H9 (cell line): ENCODE measurements at regions not wholly inside any gene's neighbourhood (a gene's known extent, or its start where the extent isn't known, plus 50 kb on each side); places are given as distances from the start of the nearest gene placed in this dataset.
A peak's percentile ranks its signal among the peaks of the same experiment; 100 is the strongest.

Experiments
- DNase-seq: peaks from one replicate; pipeline ENCODE4 v3.0.0-alpha.2; 2017
- H2AFZ ChIP-seq: one replicate; pipeline ENCODE4 v1.6.1; 2013; ENCODE audit warnings: mild to moderate bottlenecking, low read length, control low read depth, moderate library complexity
- H2AK5ac ChIP-seq: 2 replicates; pipeline ENCODE4 v1.6.1; 2013; ENCODE audit warnings: low read length, control low read depth, mixed read lengths; ENCODE audit not compliant: insufficient read length
- H2BK120ac ChIP-seq: one replicate; pipeline ENCODE4 v1.6.1; 2013; ENCODE audit warnings: low read depth, mild to moderate bottlenecking, low read length, control low read depth, inconsistent platforms; ENCODE audit not compliant: poor library complexity, severe bottlenecking
- H2BK12ac ChIP-seq: 2 replicates; pipeline ENCODE4 v1.6.1; 2013; ENCODE audit warnings: low read length, control low read depth, mixed read lengths, low read depth; ENCODE audit not compliant: insufficient read length
- H2BK15ac ChIP-seq: 2 replicates; pipeline ENCODE4 v1.6.1; 2013; ENCODE audit warnings: low read depth, low read length, control low read depth
- H2BK20ac ChIP-seq: one replicate; pipeline ENCODE4 v1.6.1; 2013; ENCODE audit warnings: low read depth, mild to moderate bottlenecking, low read length, control low read depth, inconsistent platforms; ENCODE audit not compliant: poor library complexity, severe bottlenecking
- H2BK5ac ChIP-seq: 2 replicates; pipeline ENCODE4 v1.6.1; 2013; ENCODE audit warnings: low read length, control low read depth, mixed read lengths; ENCODE audit not compliant: insufficient read length
- H3K14ac ChIP-seq: 2 replicates; pipeline ENCODE4 v1.6.1; 2013; ENCODE audit warnings: low read length, control low read depth; ENCODE audit not compliant: insufficient read depth
- H3K18ac ChIP-seq: 2 replicates; pipeline ENCODE4 v1.6.1; 2013; ENCODE audit warnings: low read depth, mild to moderate bottlenecking, mixed read lengths, low read length, control low read depth; ENCODE audit not compliant: insufficient read length
- H3K23ac ChIP-seq: 2 replicates; pipeline ENCODE4 v1.6.1; 2013; ENCODE audit warnings: low read length, control low read depth, mixed read lengths, low read depth; ENCODE audit not compliant: insufficient read length
- H3K23me2 ChIP-seq: 2 replicates; pipeline ENCODE4 v1.6.1; 2013; ENCODE audit warnings: low read depth, mild to moderate bottlenecking, mixed read lengths, low read length, control low read depth; ENCODE audit not compliant: insufficient read length, poor library complexity, severe bottlenecking
- H3K27ac ChIP-seq: 2 replicates; pipeline ENCODE4 v1.5.1; 2013; ENCODE audit warnings: low read length, control low read depth, mixed read lengths, low read depth; ENCODE audit not compliant: insufficient read length
- H3K27me3 ChIP-seq: 2 replicates; pipeline ENCODE4 v1.6.1; 2013; ENCODE audit warnings: low read length, control low read depth, inconsistent platforms; ENCODE audit not compliant: insufficient read depth
- H3K4ac ChIP-seq: 2 replicates; pipeline ENCODE4 v1.6.1; 2013; ENCODE audit warnings: low read depth, mild to moderate bottlenecking, control low read depth, inconsistent platforms, low read length, moderate library complexity
- H3K4me1 ChIP-seq: 2 replicates; pipeline ENCODE4 v1.6.1; 2013; ENCODE audit warnings: low read length, control low read depth, inconsistent platforms; ENCODE audit not compliant: insufficient read depth
- H3K4me2 ChIP-seq: 2 replicates; pipeline ENCODE4 v1.6.1; 2013; ENCODE audit warnings: low read length, control low read depth, mixed read lengths; ENCODE audit not compliant: insufficient read length, insufficient read depth
- H3K56ac ChIP-seq: 2 replicates; pipeline ENCODE4 v1.6.1; 2013; ENCODE audit warnings: low read depth, mild to moderate bottlenecking, mixed read lengths, low read length, control low read depth; ENCODE audit not compliant: insufficient read length
- H3K79me1 ChIP-seq: 2 replicates; pipeline ENCODE4 v1.6.1; 2013; ENCODE audit warnings: low read depth, mild to moderate bottlenecking, moderate library complexity, low read length, control low read depth, inconsistent platforms; ENCODE audit not compliant: insufficient read depth, poor library complexity, severe bottlenecking
- H3K79me2 ChIP-seq: 2 replicates; pipeline ENCODE4 v1.6.1; 2013; ENCODE audit warnings: low read length, control low read depth, inconsistent platforms; ENCODE audit not compliant: insufficient read depth
- H3K9ac ChIP-seq: 2 replicates; pipeline ENCODE4 v1.6.1; 2013; ENCODE audit warnings: low read length, control low read depth, mixed read lengths; ENCODE audit not compliant: insufficient read length; ENCODE audit errors: extremely low read depth
- H3K9me3 ChIP-seq: one replicate; pipeline ENCODE4 v1.6.1; 2013; ENCODE audit warnings: low read depth, low read length, inconsistent platforms; ENCODE audit not compliant: control insufficient read depth
- H3T11ph ChIP-seq: one replicate; pipeline ENCODE4 v1.6.1; 2013; ENCODE audit warnings: mild to moderate bottlenecking, low read length, control low read depth, inconsistent platforms
- H4K20me1 ChIP-seq: one replicate; pipeline ENCODE4 v1.6.1; 2013; ENCODE audit not compliant: control insufficient read depth, insufficient read length, insufficient read depth
- H4K5ac ChIP-seq: 2 replicates; pipeline ENCODE4 v1.6.1; 2013; ENCODE audit warnings: low read depth, mild to moderate bottlenecking, mixed read lengths, low read length, control low read depth; ENCODE audit not compliant: insufficient read length
- H4K8ac ChIP-seq: replicated peaks from 2 replicates; pipeline ENCODE4 v1.6.1; 2013; ENCODE audit warnings: low read length, control low read depth, mixed read lengths, low read depth; ENCODE audit not compliant: insufficient read length
- H4K91ac ChIP-seq: 2 replicates; pipeline ENCODE4 v1.6.1; 2013; ENCODE audit warnings: low read depth, mild to moderate bottlenecking, moderate library complexity, mixed read lengths, low read length, control low read depth; ENCODE audit not compliant: insufficient read length
- H3K27ac Mint-ChIP-seq, 3 experiments: 2 replicates in 2 of 3; 3 replicates in 1 of 3; pipeline ENCODE4 v1.8.0; 2020 to 2021; ENCODE audit warnings: mixed read lengths in 3 of 3, mild to moderate bottlenecking in 1 of 3, moderate library complexity in 1 of 3
- H3K27me3 Mint-ChIP-seq: 2 replicates; pipeline ENCODE4 v1.8.0; 2021; ENCODE audit warnings: low read depth, mild to moderate bottlenecking, moderate library complexity, mixed read lengths
- H3K36me3 Mint-ChIP-seq, 3 experiments: 2 replicates in 2 of 3; 3 replicates in 1 of 3; pipeline ENCODE4 v1.8.0; 2020 to 2021; ENCODE audit warnings: low read depth in 3 of 3, mixed read lengths in 3 of 3; ENCODE audit not compliant: insufficient read depth in 1 of 3
- H3K4me1 Mint-ChIP-seq, 2 experiments: 2 replicates each; pipeline ENCODE4 v1.8.0; 2020; ENCODE audit warnings: mixed read lengths in 2 of 2
- H3K4me3 Mint-ChIP-seq, 2 experiments: 2 replicates in 1 of 2; 3 replicates in 1 of 2; pipeline ENCODE4 v1.8.0; 2020 to 2021; ENCODE audit warnings: mild to moderate bottlenecking in 2 of 2, mixed read lengths in 2 of 2, moderate library complexity in 1 of 2
- H3K9me3 Mint-ChIP-seq, 2 experiments: 2 replicates in 1 of 2; 3 replicates in 1 of 2; pipeline ENCODE4 v1.8.0; 2020; ENCODE audit warnings: mild to moderate bottlenecking in 2 of 2, mixed read lengths in 2 of 2, moderate library complexity in 1 of 2
- CTCF ChIP-seq: fragments of 200-600 bp; sonication (generic); conservative IDR thresholded peaks from 3 replicates; pipeline ENCODE4 v1.8.0; 2021; ENCODE audit warnings: antibody characterized with exemption, mild to moderate bottlenecking
- WGBS: extraction: QIAGEN DNeasy Blood & Tissue Kit; methylation state at CpG from one replicate; pipeline ENCODE4 v1.1.7; 2013; ENCODE audit warnings: missing lambda C conversion rate, low lambda C conversion rate, mixed read lengths; ENCODE audit not compliant: insufficient read length; ENCODE audit errors: extremely low coverage; 5-methylcytosine and 5-hydroxymethylcytosine counted together

GRCh38 chr1:81032374-81032773, 768.4 kb upstream of the ADGRL2 start:
- H4K5ac ChIP-seq, result no peak overlapping the region
- H3K18ac ChIP-seq, result no peak overlapping the region
- H3K23me2 ChIP-seq, result no peaks in the 10 kb centered on the region
- Mint-ChIP-seq H3K9me3 (peaks cover 0 to 4% of the 10 kb centered on the region in 2 experiments; a peak in 4 of 5 replicates), H3K4me3 (no peak overlapping the region), H3K4me1 (no peaks in the 10 kb centered on the region), H3K36me3 (peaks cover 0 to 4% (median 1%) of the 10 kb centered on the region in 3 experiments; a peak in 2 of 7 replicates), H3K27me3 (no peaks in the 10 kb centered on the region), H3K27ac (0 out of 7 replicates have a peak overlapping the region, but pooled peaks of 1 of the 3 experiments have one; percentile 29)
- H3K23ac ChIP-seq, result no peak overlapping the region
- no peaks in the 10 kb centered on the region for H3K79me2 ChIP-seq
- H3K4me2 ChIP-seq, result no peak overlapping the region
- no peaks in the 10 kb centered on the region for H4K20me1 ChIP-seq
- H3K4ac ChIP-seq, result no peak overlapping the region
- TF ChIP-seq CTCF, result no peak
- H3T11ph ChIP-seq, result no peak overlapping the region
- H2AFZ ChIP-seq, result no peak overlapping the region
- no CpG with 5 or more reads among the region's 7 CpGs for WGBS
- no peaks in the 10 kb centered on the region for H3K79me1 ChIP-seq
- H2BK120ac ChIP-seq, result no peak overlapping the region
- no peak overlapping the region for H2AK5ac ChIP-seq
- no peak overlapping the region for H3K27ac ChIP-seq
- H3K4me1 ChIP-seq, result no peaks in the 10 kb centered on the region
- no peak for DNase-seq
- H2BK15ac ChIP-seq, result no peak overlapping the region
- H2BK20ac ChIP-seq, result no peak overlapping the region
- H4K91ac ChIP-seq, result no peak overlapping the region
- H3K56ac ChIP-seq, result no peak overlapping the region
- no peak overlapping the region for H3K9ac ChIP-seq
- H4K8ac ChIP-seq, result no peak overlapping the region
- H2BK5ac ChIP-seq, result no peak overlapping the region
- no peak overlapping the region for H2BK12ac ChIP-seq
- no peaks in the 10 kb centered on the region for H3K9me3 ChIP-seq
- no peaks in the 10 kb centered on the region for H3K27me3 ChIP-seq
- H3K14ac ChIP-seq, result no peak overlapping the region
